ENCODE measurements at regions not wholly inside any gene's neighbourhood (a gene's known extent, or its start where the extent isn't known, plus 50 kb on each side); places are given as distances from the start of the nearest gene placed in this dataset. TPM values are rescaled to one million over a fixed set of nuclear protein-coding genes. Genes with fewer than 3 reads are reported as not detected.
"Not testable (repeated sequence)": the region's sequence is repeated elsewhere in the genome, so short reads cannot be mapped to it uniquely, and the experiment has no call there.

- no peaks in the 10 kb centered on the region for H3K27me3 ChIP-seq
- no peaks in the 10 kb centered on the region for H3K9me2 ChIP-seq (replicated peaks; ENCODE audit: insufficient read depth)
- H4K20me1 ChIP-seq (ENCODE audit: insufficient read depth, poor library complexity, severe bottlenecking): no peaks in the 10 kb centered on the region
- H2AFZ ChIP-seq: no peak overlapping the region
- no peaks in the 10 kb centered on the region for H3K79me2 ChIP-seq
- no peak overlapping the region for H3K4me3 ChIP-seq
- H3K4me1 ChIP-seq (ENCODE audit: insufficient read depth): no peaks in the 10 kb centered on the region
- peaks cover 31% of the 10 kb centered on the region for H3K9me3 ChIP-seq (ENCODE audit: low read depth)
- H3K4me2 ChIP-seq: no peak overlapping the region
- H3K36me3 ChIP-seq (replicated peaks; ENCODE audit: insufficient read depth, low read depth): no peaks in the 10 kb centered on the region
- WGBS (ENCODE audit: low lambda C conversion rate, missing lambda C conversion rate): 45% methylated on average over 5 of the region's 5 CpGs
- H3K27ac ChIP-seq: no peak overlapping the region
- DNase-seq (ENCODE audit: low spot score): no peak
- TF ChIP-seq CTCF (IDR thresholded peaks at IDR 0.05; ENCODE audit: poor library complexity) (no peak), EZH2phosphoT487 (IDR thresholded peaks at IDR 0.05; ENCODE audit: low read depth, severe bottlenecking, unreplicated experiment) (no peak), EZH2 (IDR thresholded peaks at IDR 0.05; ENCODE audit: borderline replicate concordance) (no peak)
These were observed 58.2 kb upstream of the TPTE start for GRCh38 chr21:10463156-10463555.

- no peaks in the 10 kb centered on the region for H4K20me1 ChIP-seq (ENCODE audit: insufficient read depth, poor library complexity, severe bottlenecking)
- H3K36me3 ChIP-seq (replicated peaks; ENCODE audit: insufficient read depth, low read depth): no peaks in the 10 kb centered on the region
- H2AFZ ChIP-seq: no peak overlapping the region
- 45% methylated on average over 3 of the region's 3 CpGs for WGBS (ENCODE audit: low lambda C conversion rate, missing lambda C conversion rate)
- H3K27me3 ChIP-seq: no peaks in the 10 kb centered on the region
- no peak for TF ChIP-seq EZH2phosphoT487 (IDR thresholded peaks at IDR 0.05; ENCODE audit: low read depth, severe bottlenecking, unreplicated experiment)
- TF ChIP-seq EZH2 (IDR thresholded peaks at IDR 0.05; ENCODE audit: borderline replicate concordance): no peak
- TF ChIP-seq CTCF (IDR thresholded peaks at IDR 0.05; ENCODE audit: poor library complexity): no peak
- no peak for DNase-seq (ENCODE audit: low spot score)
- no peak overlapping the region for H3K27ac ChIP-seq
- H3K4me2 ChIP-seq: no peak overlapping the region
- no peaks in the 10 kb centered on the region for H3K9me2 ChIP-seq (replicated peaks; ENCODE audit: insufficient read depth)
- no peaks in the 10 kb centered on the region for H3K4me1 ChIP-seq (ENCODE audit: insufficient read depth)
- H3K4me3 ChIP-seq: no peak overlapping the region
- H3K9me3 ChIP-seq (ENCODE audit: low read depth): peaks cover 28% of the 10 kb centered on the region
- H3K79me2 ChIP-seq: no peaks in the 10 kb centered on the region
These were observed 56.4 kb upstream of the TPTE start for GRCh38 chr21:10464975-10465374.

GRCh38 chr21:10465524-10466110, 55.8 kb upstream of the TPTE start:
- H3K36me3 ChIP-seq (replicated peaks; ENCODE audit: insufficient read depth, low read depth); H3K27ac ChIP-seq; H3K4me1 ChIP-seq (ENCODE audit: insufficient read depth); DNase-seq (ENCODE audit: low spot score); H3K27me3 ChIP-seq; H3K4me3 ChIP-seq; H2AFZ ChIP-seq; H3K79me2 ChIP-seq; H3K4me2 ChIP-seq; H3K9me2 ChIP-seq (replicated peaks; ENCODE audit: insufficient read depth); H4K20me1 ChIP-seq (ENCODE audit: insufficient read depth, poor library complexity, severe bottlenecking): not testable (repeated sequence)
- 64% methylated on average over 10 of the region's 10 CpGs for WGBS (ENCODE audit: low lambda C conversion rate, missing lambda C conversion rate)
- peaks cover 23% of the 10 kb centered on the region for H3K9me3 ChIP-seq (ENCODE audit: low read depth)

GRCh38 chr21:10466200-10466599, 55.2 kb upstream of the TPTE start:
- no peaks in the 10 kb centered on the region for H3K79me2 ChIP-seq
- no peak overlapping the region for H3K4me3 ChIP-seq
- H3K27ac ChIP-seq: no peak overlapping the region
- no peak overlapping the region for H3K4me2 ChIP-seq
- no peaks in the 10 kb centered on the region for H3K9me2 ChIP-seq (replicated peaks; ENCODE audit: insufficient read depth)
- no peaks in the 10 kb centered on the region for H3K36me3 ChIP-seq (replicated peaks; ENCODE audit: insufficient read depth, low read depth)
- H3K27me3 ChIP-seq: no peaks in the 10 kb centered on the region
- no peaks in the 10 kb centered on the region for H4K20me1 ChIP-seq (ENCODE audit: insufficient read depth, poor library complexity, severe bottlenecking)
- DNase-seq (ENCODE audit: low spot score): no peak
- TF ChIP-seq EZH2 (IDR thresholded peaks at IDR 0.05; ENCODE audit: borderline replicate concordance) (no peak), CTCF (IDR thresholded peaks at IDR 0.05; ENCODE audit: poor library complexity) (no peak), EZH2phosphoT487 (IDR thresholded peaks at IDR 0.05; ENCODE audit: low read depth, severe bottlenecking, unreplicated experiment) (no peak)
- H3K4me1 ChIP-seq (ENCODE audit: insufficient read depth): no peaks in the 10 kb centered on the region
- 22% methylated on average over 2 of the region's 2 CpGs for WGBS (ENCODE audit: low lambda C conversion rate, missing lambda C conversion rate)
- no peak overlapping the region for H2AFZ ChIP-seq
- H3K9me3 ChIP-seq (ENCODE audit: low read depth): peaks cover 23% of the 10 kb centered on the region

Small RNA genes lying in the stretch of these regions (small RNA-seq; reads per million reads assigned to genes)
- gene AF254983.2: not detected

Data from hepatocyte (in vitro differentiated cells).